ENCODE measurements at regions not wholly inside any gene's neighbourhood (a gene's known extent, or its start where the extent isn't known, plus 50 kb on each side); places are given as distances from the start of the nearest gene placed in this dataset.

GRCh38 chr7:119329715-119330114 lies 943.3 kb upstream of the KCND2 start:
- DNase-seq (ENCODE audit: low read depth), result no peak
- no peak overlapping the region for H3K4me3 ChIP-seq (ENCODE audit: low read depth, low read length)
- TF ChIP-seq CTCF (IDR thresholded peaks at IDR 0.05; ENCODE audit: control insufficient read depth, extremely low read depth, insufficient read depth), result no peak

GRCh38 chr7:119335405-119335804 lies 937.6 kb upstream of the KCND2 start:
- TF ChIP-seq CTCF (IDR thresholded peaks at IDR 0.05; ENCODE audit: control insufficient read depth, extremely low read depth, insufficient read depth), result no peak

GRCh38 chr7:119341822-119342221 lies 931.2 kb upstream of the KCND2 start:
- DNase-seq (ENCODE audit: low read depth), result no peak
- TF ChIP-seq CTCF (IDR thresholded peaks at IDR 0.05; ENCODE audit: control insufficient read depth, extremely low read depth, insufficient read depth), result no peak
- H3K4me3 ChIP-seq (ENCODE audit: low read depth, low read length), result no peak overlapping the region

More at GRCh38 chr7:119335405-119335804, 937.6 kb upstream of the KCND2 start:
- no peak for DNase-seq (ENCODE audit: low read depth)
- no peak overlapping the region for H3K4me3 ChIP-seq (ENCODE audit: low read depth, low read length)

DNA sequence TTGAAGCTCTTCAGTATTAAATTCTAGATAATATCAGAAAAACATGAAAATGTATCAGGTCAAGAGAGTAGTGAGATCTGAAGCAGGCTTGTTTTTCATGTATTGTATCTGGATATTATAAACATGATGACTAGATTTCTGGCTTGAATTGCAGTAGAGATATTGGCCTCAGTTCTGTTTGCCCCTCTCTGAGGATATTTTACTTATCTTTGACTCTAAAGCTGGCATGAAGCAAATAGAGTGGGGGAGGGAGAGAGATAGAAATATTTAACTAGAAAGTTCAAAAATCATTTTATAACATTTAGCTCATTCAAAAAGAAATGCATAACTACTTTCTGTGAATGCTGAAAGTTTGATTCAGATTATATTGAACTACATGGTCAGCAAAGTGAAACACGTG lies 929.7 kb upstream of the KCND2 start:
- no peak overlapping the region for H3K4me3 ChIP-seq (ENCODE audit: low read depth, low read length)
- no peak for TF ChIP-seq CTCF (IDR thresholded peaks at IDR 0.05; ENCODE audit: control insufficient read depth, extremely low read depth, insufficient read depth)
- no peak for DNase-seq (ENCODE audit: low read depth)

- DNase-seq (ENCODE audit: low read depth), result no peak
- TF ChIP-seq CTCF (IDR thresholded peaks at IDR 0.05; ENCODE audit: control insufficient read depth, extremely low read depth, insufficient read depth), result no peak
- H3K4me3 ChIP-seq (ENCODE audit: low read depth, low read length), result no peak overlapping the region
These were observed 928.5 kb upstream of the KCND2 start for GRCh38 chr7:119344466-119344865.

GRCh38 chr7:119348491-119348890 lies 924.5 kb upstream of the KCND2 start:
- TF ChIP-seq CTCF (IDR thresholded peaks at IDR 0.05; ENCODE audit: control insufficient read depth, extremely low read depth, insufficient read depth), result no peak
- no peak overlapping the region for H3K4me3 ChIP-seq (ENCODE audit: low read depth, low read length)
- no peak for DNase-seq (ENCODE audit: low read depth)

- TF ChIP-seq CTCF (IDR thresholded peaks at IDR 0.05; ENCODE audit: control insufficient read depth, extremely low read depth, insufficient read depth), result no peak
- H3K4me3 ChIP-seq (ENCODE audit: low read depth, low read length), result no peak overlapping the region
- DNase-seq (ENCODE audit: low read depth), result no peak
These were observed 922.6 kb upstream of the KCND2 start for GRCh38 chr7:119350334-119350733.

All from LNCaP clone FGC (cell line).